Glutamatergic neuron (in vitro differentiated cells): ENCODE measurements at regions not wholly inside any gene's neighbourhood (a gene's known extent, or its start where the extent isn't known, plus 50 kb on each side); places are given as distances from the start of the nearest gene placed in this dataset.
"Not testable (repeated sequence)": the region's sequence is repeated elsewhere in the genome, so short reads cannot be mapped to it uniquely, and the experiment has no call there.

Experiments used
- DNase-seq: peaks from one replicate; pipeline ENCODE4 v3.0.0; 2022
- H3K27ac Mint-ChIP-seq: one replicate; pipeline ENCODE4 v1.8.0; 2020; ENCODE audit warnings: mild to moderate bottlenecking, mixed read lengths, inconsistent platforms; ENCODE audit not compliant: unreplicated experiment
- H3K27me3 Mint-ChIP-seq: one replicate; pipeline ENCODE4 v1.8.0; 2020; ENCODE audit warnings: mild to moderate bottlenecking, moderate library complexity, mixed read lengths, inconsistent platforms; ENCODE audit not compliant: unreplicated experiment
- H3K36me3 Mint-ChIP-seq: one replicate; pipeline ENCODE4 v1.8.0; 2020; ENCODE audit warnings: mild to moderate bottlenecking, mixed read lengths, inconsistent platforms; ENCODE audit not compliant: unreplicated experiment
- H3K4me1 Mint-ChIP-seq: one replicate; pipeline ENCODE4 v1.8.0; 2020; ENCODE audit warnings: mild to moderate bottlenecking, low read depth, mixed read lengths, inconsistent platforms; ENCODE audit not compliant: unreplicated experiment
- H3K4me3 Mint-ChIP-seq: one replicate; pipeline ENCODE4 v1.8.0; 2020; ENCODE audit warnings: mild to moderate bottlenecking, mixed read lengths, inconsistent platforms; ENCODE audit not compliant: unreplicated experiment
- H3K9me3 Mint-ChIP-seq: one replicate; pipeline ENCODE4 v1.8.0; 2020; ENCODE audit warnings: mild to moderate bottlenecking, moderate library complexity, mixed read lengths, inconsistent platforms; ENCODE audit not compliant: unreplicated experiment
- TF ChIP-seq, protein P1 (sequence below): fragments of 200-600 bp; sonication (generic); IDR thresholded peaks from one replicate; pipeline ENCODE4 v1.5.0; 2021; ENCODE audit not compliant: partially characterized antibody, unreplicated experiment

DNA sequence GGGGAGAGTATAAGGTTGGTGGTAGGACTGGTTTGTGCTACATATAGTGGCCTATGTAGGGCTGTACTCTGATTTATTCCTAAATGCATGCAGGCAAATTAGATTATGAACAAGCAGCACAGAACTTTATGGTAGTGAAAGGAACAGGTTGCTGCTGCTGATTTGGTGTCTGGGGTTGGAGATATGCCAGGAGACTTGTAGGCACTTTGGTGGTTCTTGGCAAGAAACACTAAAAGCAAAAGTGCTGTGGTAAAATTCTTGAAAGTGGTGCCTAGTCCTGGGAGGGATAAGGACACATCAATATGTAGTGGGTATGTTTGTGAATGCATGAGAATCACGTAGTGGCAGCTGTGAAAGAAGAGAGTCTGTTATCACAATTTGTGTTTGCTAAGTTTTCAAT, 2126.0 kb downstream of the TP53TG3F start:
- Mint-ChIP-seq H3K27ac (no peak overlapping the region), H3K4me1 (no peaks in the 10 kb centered on the region), H3K9me3 (peaks cover 12% of the 10 kb centered on the region), H3K36me3 (no peaks in the 10 kb centered on the region), H3K27me3 (peaks cover 1% of the 10 kb centered on the region), H3K4me3 (no peak overlapping the region)
- DNase-seq: no peak
- TF ChIP-seq, protein P1, sequence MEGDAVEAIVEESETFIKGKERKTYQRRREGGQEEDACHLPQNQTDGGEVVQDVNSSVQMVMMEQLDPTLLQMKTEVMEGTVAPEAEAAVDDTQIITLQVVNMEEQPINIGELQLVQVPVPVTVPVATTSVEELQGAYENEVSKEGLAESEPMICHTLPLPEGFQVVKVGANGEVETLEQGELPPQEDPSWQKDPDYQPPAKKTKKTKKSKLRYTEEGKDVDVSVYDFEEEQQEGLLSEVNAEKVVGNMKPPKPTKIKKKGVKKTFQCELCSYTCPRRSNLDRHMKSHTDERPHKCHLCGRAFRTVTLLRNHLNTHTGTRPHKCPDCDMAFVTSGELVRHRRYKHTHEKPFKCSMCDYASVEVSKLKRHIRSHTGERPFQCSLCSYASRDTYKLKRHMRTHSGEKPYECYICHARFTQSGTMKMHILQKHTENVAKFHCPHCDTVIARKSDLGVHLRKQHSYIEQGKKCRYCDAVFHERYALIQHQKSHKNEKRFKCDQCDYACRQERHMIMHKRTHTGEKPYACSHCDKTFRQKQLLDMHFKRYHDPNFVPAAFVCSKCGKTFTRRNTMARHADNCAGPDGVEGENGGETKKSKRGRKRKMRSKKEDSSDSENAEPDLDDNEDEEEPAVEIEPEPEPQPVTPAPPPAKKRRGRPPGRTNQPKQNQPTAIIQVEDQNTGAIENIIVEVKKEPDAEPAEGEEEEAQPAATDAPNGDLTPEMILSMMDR: no peak

DNA sequence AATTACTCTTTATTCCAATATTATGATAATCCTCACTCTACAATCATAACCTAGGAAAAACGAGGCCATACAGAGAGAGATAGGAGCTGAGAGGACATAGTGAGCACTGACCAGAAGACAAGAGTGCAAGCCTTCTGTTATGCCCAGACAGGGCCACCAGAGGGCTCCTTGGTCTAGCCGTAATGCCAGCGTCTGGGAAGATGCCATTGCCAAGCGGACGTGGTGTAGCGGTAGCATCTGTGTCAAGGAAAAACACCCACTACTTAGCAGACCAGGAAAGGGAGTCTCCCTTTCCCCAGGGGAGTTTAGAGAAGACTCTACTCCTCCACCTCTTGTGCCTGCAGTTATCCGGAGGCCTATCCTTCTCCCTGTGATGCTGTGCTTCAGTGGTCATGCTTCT, 2131.5 kb downstream of the TP53TG3F start:
- H3K36me3 Mint-ChIP-seq, H3K27me3 Mint-ChIP-seq, H3K4me3 Mint-ChIP-seq, DNase-seq, H3K27ac Mint-ChIP-seq, H3K4me1 Mint-ChIP-seq: not testable (repeated sequence)
- H3K9me3 Mint-ChIP-seq: peaks cover 18% of the 10 kb centered on the region

DNA sequence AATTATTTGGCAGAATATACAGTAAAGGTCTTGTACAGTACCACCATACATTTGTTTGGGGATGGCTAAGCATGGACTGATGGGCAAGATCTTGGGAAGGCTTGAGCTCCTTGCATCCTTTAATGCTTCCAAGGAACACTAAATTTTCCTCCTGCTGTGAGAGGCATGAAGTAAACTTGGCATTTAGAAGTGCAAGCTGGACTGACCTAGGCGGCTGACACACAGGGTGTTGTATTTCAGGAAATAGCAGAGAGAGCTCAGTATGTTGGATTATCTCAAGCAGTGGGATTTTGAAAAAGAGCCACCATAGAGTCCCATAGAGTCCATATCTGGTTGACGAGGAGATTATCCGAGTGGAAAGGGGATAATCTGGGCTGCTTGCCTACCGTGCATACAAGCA, 2137.1 kb downstream of the TP53TG3F start:
- TF ChIP-seq, protein P1: no peak
- peaks cover 5% of the 10 kb centered on the region for H3K27me3 Mint-ChIP-seq
- no peaks in the 10 kb centered on the region for H3K36me3 Mint-ChIP-seq
- no peak for DNase-seq
- no peak overlapping the region for H3K4me3 Mint-ChIP-seq
- H3K4me1 Mint-ChIP-seq: no peaks in the 10 kb centered on the region
- H3K9me3 Mint-ChIP-seq: peaks cover 24% of the 10 kb centered on the region
- H3K27ac Mint-ChIP-seq: no peak overlapping the region

DNA sequence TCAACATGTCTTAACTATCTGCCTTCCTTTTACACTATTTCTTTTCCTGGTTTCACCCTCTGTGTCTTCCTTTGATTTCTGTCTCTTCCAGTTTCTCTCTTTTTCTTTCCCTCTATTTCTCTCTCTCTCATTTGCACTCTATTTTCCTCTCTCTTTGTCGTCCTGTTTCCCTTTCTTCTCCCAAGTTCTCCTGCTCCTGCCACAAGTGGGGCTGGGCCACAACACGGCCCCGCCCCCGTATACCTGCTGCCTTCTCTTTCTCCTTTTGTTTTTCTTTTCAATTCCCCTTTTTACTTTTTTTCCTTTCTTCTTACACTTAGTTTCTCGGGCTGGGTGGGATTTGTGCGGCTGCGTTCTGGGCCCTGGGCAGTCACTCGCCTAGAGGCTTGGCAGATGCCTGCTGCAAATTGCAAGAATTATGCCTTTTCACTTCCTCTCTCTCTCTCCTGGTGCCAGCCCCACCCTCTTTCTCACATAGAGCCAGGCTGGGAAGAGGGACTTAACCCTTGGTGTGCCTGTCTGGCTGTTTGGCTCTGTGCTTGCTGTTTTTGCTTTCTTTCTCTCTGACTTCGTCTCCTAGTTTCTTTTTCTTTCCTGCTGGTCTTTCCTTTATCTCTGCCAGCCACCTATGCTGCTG, 2139.4 kb downstream of the TP53TG3F start:
- no peak overlapping the region for H3K27ac Mint-ChIP-seq
- DNase-seq: no peak
- peaks cover 16% of the 10 kb centered on the region for H3K9me3 Mint-ChIP-seq
- H3K4me1 Mint-ChIP-seq: no peaks in the 10 kb centered on the region
- H3K4me3 Mint-ChIP-seq: no peak overlapping the region
- peaks cover 5% of the 10 kb centered on the region for H3K27me3 Mint-ChIP-seq
- no peaks in the 10 kb centered on the region for H3K36me3 Mint-ChIP-seq
- TF ChIP-seq, protein P1: no peak

DNA sequence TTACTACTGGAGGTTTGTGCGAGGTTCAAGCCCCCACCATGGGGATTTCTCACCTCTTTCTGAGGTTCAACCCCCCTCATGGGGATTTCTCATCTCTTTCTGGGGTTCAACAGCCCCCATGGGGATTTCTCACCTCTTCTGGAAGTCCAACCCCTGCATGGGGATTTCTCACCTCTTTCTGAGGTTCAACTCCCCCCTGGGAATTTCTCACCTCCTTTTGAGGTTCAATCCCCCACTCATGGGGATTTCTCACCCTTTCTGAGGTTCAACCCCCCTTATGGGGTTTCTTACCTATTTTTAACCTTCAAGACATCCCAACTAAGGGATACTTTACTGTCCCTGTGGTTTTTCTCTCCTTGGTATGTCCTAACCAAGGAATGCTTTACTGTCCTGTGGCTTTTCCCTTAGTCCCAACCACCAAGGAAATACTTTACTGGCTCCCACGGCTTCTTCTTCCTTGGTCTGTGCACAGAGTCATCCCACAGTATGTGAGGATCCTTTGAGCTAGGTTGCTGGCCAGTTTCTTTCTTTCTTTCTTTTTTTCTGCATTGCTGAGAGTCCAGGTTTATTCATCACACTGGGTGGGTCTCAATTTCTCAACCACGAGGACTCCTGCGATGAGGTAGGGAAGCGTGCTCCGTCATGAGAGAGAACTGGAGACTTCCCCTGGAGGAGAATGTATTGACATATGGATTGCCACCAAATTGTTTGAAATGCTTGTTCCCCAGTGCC, 2140.2 kb downstream of the TP53TG3F start:
- TF ChIP-seq, protein P1: no peak
- DNase-seq: no peak
- H3K4me3 Mint-ChIP-seq: no peak overlapping the region
- no peaks in the 10 kb centered on the region for H3K36me3 Mint-ChIP-seq
- H3K9me3 Mint-ChIP-seq: peaks cover 19% of the 10 kb centered on the region
- H3K27me3 Mint-ChIP-seq: peaks cover 5% of the 10 kb centered on the region
- no peak overlapping the region for H3K27ac Mint-ChIP-seq
- H3K4me1 Mint-ChIP-seq: no peaks in the 10 kb centered on the region

DNA sequence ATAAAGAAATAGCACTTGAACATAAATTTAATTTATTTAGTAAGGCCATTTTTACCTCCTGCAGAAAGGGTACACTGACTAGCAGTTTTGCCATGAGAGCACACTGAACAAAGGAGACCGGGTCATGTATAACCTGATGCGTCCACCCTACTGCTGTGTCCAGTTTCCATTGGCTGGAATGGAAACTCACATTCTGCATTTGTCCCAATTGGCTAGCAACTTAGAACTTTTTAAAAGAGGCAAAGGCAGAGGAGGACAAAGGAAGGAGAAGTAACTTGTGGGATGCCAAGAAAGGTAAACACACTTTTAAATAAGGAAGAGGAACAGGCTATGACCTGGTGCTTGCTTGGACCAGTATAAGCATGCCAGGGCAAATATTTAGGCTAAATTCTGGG, 2140.7 kb downstream of the TP53TG3F start:
- not testable (repeated sequence) for H3K27me3 Mint-ChIP-seq, H3K4me3 Mint-ChIP-seq, H3K36me3 Mint-ChIP-seq, DNase-seq, H3K27ac Mint-ChIP-seq, H3K4me1 Mint-ChIP-seq
- H3K9me3 Mint-ChIP-seq: peaks cover 20% of the 10 kb centered on the region
